GM12865 (cell line): ENCODE measurements at regions not wholly inside any gene's neighbourhood (a gene's known extent, or its start where the extent isn't known, plus 50 kb on each side); places are given as distances from the start of the nearest gene placed in this dataset.

Experiments used
- DNase-seq: peaks from one replicate; pipeline ENCODE4 v3.0.0; 2010; ENCODE audit warnings: low read depth
- H3K4me3 ChIP-seq: 2 replicates; pipeline ENCODE4 v1.5.1; 2011; ENCODE audit warnings: mild to moderate bottlenecking, low read depth, low read length, control low read depth
- TF ChIP-seq, protein P1 (sequence below): IDR thresholded peaks from 2 replicates; pipeline ENCODE4 v1.5.1; 2011; ENCODE audit warnings: low read length, control low read depth, low read depth, inconsistent platforms; ENCODE audit not compliant: insufficient read depth; ENCODE audit errors: missing control alignments

DNA sequence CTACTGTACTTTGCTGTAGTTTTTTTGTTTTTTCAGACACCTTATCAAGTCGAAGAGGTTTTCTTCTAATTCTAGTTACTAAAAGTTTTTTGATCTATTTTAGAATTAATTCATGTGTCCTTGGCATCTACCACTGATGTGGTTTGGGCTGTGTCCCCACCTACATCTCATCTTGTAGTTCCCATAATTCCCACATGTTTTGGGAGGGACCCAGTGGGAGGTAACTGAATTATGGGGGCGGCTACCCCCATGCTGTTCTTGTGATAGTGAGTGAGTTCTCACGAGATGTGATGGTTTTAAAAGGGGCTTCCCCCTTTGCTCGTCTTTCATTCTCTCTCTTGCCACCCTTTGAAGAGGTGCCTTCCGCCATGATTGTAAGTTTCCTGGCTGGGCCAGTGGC is 154.6 kb upstream of the EEPD1 start:
- H3K4me3 ChIP-seq = no peak overlapping the region
- DNase-seq = no peak
- TF ChIP-seq, protein P1, sequence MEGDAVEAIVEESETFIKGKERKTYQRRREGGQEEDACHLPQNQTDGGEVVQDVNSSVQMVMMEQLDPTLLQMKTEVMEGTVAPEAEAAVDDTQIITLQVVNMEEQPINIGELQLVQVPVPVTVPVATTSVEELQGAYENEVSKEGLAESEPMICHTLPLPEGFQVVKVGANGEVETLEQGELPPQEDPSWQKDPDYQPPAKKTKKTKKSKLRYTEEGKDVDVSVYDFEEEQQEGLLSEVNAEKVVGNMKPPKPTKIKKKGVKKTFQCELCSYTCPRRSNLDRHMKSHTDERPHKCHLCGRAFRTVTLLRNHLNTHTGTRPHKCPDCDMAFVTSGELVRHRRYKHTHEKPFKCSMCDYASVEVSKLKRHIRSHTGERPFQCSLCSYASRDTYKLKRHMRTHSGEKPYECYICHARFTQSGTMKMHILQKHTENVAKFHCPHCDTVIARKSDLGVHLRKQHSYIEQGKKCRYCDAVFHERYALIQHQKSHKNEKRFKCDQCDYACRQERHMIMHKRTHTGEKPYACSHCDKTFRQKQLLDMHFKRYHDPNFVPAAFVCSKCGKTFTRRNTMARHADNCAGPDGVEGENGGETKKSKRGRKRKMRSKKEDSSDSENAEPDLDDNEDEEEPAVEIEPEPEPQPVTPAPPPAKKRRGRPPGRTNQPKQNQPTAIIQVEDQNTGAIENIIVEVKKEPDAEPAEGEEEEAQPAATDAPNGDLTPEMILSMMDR = no peak

DNA sequence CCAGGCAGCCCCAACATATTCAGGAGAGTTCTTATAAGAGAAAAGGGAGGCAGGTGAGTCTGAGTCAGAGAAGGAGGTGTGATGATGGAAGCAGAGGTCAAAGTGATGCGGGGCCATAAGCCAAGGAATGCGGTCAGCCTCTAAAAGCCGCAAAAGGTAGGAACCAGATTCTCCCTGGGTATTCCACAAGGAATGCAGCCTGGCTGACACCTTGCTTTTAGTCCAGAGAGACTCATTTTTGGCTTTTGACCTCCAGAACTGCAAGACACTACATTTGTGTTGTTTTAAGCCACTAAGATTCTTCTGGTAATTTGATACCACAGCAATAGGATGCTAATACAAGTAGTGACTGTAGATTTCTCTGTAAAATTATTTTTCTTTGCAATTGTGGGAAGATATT is 151.5 kb upstream of the EEPD1 start:
- H3K4me3 ChIP-seq = no peak overlapping the region
- no peak for DNase-seq
- TF ChIP-seq, protein P1 = no peak

DNA sequence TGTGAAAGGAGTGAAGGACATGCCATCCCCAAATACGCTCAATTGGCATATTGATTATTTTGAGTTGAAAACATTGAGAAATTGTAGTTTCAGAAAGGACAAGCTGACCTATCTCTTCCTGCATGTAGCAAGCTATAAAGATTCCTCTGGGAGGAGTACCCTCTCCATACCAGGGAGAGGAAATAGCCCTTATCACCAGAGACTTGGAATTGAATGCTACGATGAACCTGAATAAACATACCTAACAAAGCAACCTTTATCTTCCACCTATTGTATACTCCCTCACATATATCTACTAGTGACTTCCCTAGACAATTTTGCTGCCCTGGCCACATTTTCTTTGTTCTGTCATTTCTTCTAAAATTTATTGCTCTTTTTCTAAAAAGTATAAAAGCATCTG is 150.2 kb upstream of the EEPD1 start:
- TF ChIP-seq, protein P1 = no peak
- no peak overlapping the region for H3K4me3 ChIP-seq
- no peak for DNase-seq

DNA sequence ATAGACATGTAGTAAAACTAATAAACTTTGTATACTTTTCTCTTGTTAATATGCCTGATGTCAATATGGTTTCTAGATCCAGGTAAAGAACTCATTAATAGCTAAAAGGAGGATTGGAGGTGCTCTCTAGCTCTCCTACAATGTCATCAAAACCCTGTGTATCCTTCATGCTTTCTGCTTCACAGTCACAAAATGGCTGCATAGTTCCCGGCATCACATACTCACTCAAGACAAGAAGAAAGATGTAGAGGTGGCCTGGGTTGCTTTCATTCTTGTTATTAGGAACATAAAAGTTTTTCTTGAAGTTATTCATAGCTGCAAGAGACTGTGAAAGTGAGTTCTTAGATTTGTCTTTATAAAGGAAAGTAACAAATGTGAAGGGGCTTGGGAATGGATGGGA is 149.7 kb upstream of the EEPD1 start:
- no peak overlapping the region for H3K4me3 ChIP-seq

DNA sequence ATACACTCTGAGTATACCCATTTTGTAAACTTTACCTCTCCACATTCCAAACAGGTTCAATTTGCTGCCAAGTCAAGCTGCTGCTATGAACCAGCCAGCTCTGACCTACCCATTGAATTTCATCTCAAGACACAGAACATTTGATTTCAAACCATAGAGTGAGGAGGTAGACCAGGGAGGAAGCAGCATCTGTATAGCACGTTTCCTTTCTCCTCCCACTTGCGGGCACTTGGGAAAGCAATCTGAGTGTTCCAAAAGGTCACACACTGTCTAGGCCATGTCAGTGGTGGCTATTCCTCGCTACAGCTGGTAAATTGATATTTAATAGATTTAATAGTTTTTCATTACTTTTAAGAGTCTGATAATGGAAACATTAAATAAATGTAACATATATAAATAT is 147.8 kb upstream of the EEPD1 start:
- no peak for DNase-seq
- TF ChIP-seq, protein P1 = no peak
- H3K4me3 ChIP-seq = no peak overlapping the region

More for the DNA sequence above, 149.7 kb upstream of the EEPD1 start:
- no peak for DNase-seq
- TF ChIP-seq, protein P1 = no peak

DNA sequence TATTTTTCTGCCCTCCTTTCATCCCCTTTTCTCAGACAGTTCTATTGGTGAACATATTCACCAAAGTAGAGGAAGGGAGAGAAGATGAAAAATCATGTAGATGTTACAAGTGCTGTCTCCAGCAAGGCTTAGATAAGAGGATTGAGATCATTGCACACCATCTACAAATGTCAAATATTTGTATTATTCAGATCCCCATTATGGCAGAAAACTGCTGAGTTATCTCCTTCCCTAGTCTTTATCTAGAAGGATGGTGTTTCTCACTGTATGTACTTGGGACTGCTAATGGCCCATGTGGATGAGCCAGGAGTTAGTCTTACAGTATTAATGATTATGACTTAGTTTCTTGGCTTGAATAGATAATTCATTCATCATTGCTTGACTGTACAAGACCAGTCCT is 147.2 kb upstream of the EEPD1 start:
- TF ChIP-seq, protein P1 = no peak
- H3K4me3 ChIP-seq = no peak overlapping the region
- DNase-seq = no peak

DNA sequence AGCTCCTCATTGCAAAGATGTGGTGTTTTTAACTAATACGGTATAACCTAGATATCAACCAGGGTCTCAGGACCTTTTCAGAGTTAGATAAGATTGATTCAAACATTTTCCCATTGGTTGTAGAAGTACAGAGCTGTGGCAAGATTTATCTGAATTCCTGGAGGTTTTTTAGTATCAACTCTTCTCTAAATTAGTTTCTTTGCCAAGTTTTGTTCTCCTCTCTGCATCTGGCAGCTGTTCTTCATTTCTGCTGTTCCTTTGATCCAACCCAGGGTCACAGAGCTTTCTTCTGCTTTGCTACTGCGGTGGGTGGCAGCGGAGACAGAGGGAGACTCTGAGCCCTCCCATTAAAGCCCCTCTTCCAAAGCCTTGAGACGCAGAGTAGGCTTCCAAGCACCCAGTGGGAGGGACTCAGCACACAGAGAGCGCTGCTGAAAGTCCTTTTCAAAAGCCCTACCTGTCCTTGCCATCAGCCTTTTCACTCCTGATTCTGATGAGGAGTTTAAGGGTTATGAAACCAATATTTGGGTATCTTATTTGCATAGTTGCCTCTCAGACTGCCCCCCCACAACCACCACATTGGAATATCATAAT is 146.3 kb upstream of the EEPD1 start:
- TF ChIP-seq, protein P1 = no peak
- no peak for DNase-seq
- no peak overlapping the region for H3K4me3 ChIP-seq
